AG04449 (cell line): ENCODE measurements at regions not wholly inside any gene's neighbourhood (a gene's known extent, or its start where the extent isn't known, plus 50 kb on each side); places are given as distances from the start of the nearest gene placed in this dataset.

Source experiments
- CTCF ChIA-PET: fragments of 350-600 bp; formaldehyde crosslinking; extraction: SDS; loops from one replicate; lab custom pipeline; 2021; ENCODE audit warnings: antibody characterized with exemption; lab: Yijun Ruan, JAX
- POLR2A ChIA-PET: fragments of 400-600, 350-600 bp; formaldehyde crosslinking; extraction: SDS; loops from one replicate; lab custom pipeline; 2020; ENCODE audit warnings: antibody characterized with exemption, inconsistent platforms; lab: Yijun Ruan, JAX
- DNase-seq: peaks from one replicate; pipeline ENCODE4 v3.0.0-alpha.2; 2010; ENCODE audit warnings: low read depth, low spot score
- H3K4me3 ChIP-seq: 2 replicates; pipeline ENCODE4 v1.5.1; 2011; ENCODE audit warnings: low read depth, mild to moderate bottlenecking, control low read depth, low read length
- CTCF ChIP-seq: IDR thresholded peaks from one replicate; pipeline ENCODE4 v1.5.1; 2011; ENCODE audit warnings: mild to moderate bottlenecking, moderate library complexity, low read length, control low read depth, inconsistent platforms; ENCODE audit not compliant: insufficient read depth; ENCODE audit errors: missing control alignments

GRCh38 chr4:79473439-79473724, 65.4 kb upstream of the GK2 start:
- no peak for DNase-seq
- TF ChIP-seq CTCF = no peak
- POLR2A ChIA-PET = no interaction called here
- CTCF ChIA-PET = no interaction called here
- no peak overlapping the region for H3K4me3 ChIP-seq

- H3K4me3 ChIP-seq = no peak overlapping the region
- POLR2A ChIA-PET = no interaction called here
- TF ChIP-seq CTCF = no peak
- DNase-seq = no peak
- CTCF ChIA-PET = no interaction called here
Measured at GRCh38 chr4:79472693-79473438, 64.8 kb upstream of the GK2 start.

GRCh38 chr4:79472036-79472435, 64.0 kb upstream of the GK2 start:
- CTCF ChIA-PET = no interaction called here
- no peak overlapping the region for H3K4me3 ChIP-seq
- no peak for TF ChIP-seq CTCF
- POLR2A ChIA-PET = no interaction called here
- DNase-seq = no peak

GRCh38 chr4:79471309-79471708, 63.3 kb upstream of the GK2 start:
- ChIA-PET POLR2A (no interaction called here), CTCF (no interaction called here)
- H3K4me3 ChIP-seq = no peak overlapping the region
- no peak for DNase-seq
- TF ChIP-seq CTCF = no peak

- CTCF ChIA-PET = no interaction called here
- no peak for DNase-seq
Measured at GRCh38 chr4:79467246-79467932, 59.4 kb upstream of the GK2 start.

More at GRCh38 chr4:79467246-79467932, 59.4 kb upstream of the GK2 start:
- no peak overlapping the region for H3K4me3 ChIP-seq
- POLR2A ChIA-PET = no interaction called here
- TF ChIP-seq CTCF = no peak
